ENCODE measurements at regions not wholly inside any gene's neighbourhood (a gene's known extent, or its start where the extent isn't known, plus 50 kb on each side); places are given as distances from the start of the nearest gene placed in this dataset.

- no peak for DNase-seq
These were observed 185.8 kb downstream of the FBXO15 start for GRCh38 chr18:73961804-73962203.

DNA sequence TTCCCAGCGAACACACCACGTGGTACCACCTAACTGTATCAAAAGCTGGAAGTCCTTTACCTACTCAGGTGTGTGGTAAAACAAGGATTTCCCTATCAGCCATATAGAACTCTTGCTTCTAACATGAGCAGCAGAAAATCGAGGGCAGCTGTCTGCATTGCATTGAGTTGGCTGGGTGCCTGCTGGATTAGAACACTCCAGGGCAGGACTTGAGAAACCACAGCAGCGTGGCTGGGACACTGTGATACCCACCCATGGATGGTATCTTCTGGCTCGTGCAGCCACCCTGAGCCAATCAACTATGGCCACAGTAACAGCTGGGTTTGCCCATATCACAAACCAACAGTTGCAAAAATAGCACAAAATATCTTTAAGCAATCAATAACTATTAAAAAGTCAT lies 188.3 kb downstream of the FBXO15 start:
- no peak for DNase-seq

- DNase-seq = no peak
These were observed 193.4 kb downstream of the FBXO15 start for GRCh38 chr18:73954268-73954667.

DNA sequence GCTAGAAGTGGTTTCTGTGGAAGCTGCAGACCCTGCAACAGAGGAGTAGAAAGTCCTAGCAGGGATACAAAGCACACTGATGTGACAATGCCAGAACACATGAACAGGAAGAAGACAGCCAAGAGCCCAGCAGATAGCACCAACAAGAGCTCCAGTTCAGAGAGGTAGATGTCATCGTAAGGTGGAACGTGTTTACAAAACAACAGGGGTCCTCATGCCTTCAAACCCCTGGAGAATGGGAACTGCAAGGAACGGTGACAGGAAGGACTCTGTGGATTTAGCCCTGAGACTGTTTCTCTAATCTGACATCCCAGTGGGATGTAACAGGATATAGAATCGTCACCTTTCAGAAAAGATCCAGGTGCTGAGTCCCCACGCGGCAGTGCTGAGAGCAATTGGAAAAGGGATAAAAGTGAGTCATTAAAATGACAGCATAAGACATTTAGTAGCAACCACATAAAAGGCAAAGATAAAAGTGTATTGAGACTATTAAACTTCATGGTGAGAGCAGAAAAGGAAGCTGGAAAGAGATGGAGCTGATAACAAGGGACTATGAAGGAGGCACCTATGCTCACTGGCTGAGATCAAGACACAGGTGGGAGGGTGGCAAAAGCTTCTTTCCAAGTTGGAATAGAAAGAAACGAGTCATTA lies 195.2 kb downstream of the FBXO15 start:
- DNase-seq = no peak

GRCh38 chr18:73950116-73950700 lies 197.4 kb downstream of the FBXO15 start:
- no peak for DNase-seq

DNA sequence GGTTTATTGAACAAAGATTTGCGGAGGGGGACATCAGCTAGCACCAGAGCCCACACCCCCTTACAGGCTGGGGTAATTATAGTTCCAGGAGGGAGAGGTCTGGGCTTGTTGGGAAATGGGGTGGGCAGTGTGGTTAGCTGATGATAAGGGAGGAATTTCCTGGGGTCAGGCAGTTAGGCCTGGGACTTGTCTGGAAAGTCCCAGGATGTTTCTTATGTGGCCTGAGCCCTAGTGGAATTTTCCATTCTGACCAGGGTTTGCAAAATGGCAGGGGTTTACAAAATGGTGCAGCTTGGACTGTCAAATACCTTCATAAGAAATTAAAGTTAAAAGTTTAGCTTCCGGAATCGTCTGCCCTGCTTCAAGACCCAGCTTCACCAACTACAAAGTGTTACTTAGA lies 199.1 kb downstream of the FBXO15 start:
- DNase-seq = no peak

- DNase-seq = no peak
These were observed 199.6 kb downstream of the FBXO15 start for GRCh38 chr18:73948084-73948483.

GRCh38 chr18:73947180-73947921 lies 200.3 kb downstream of the FBXO15 start:
- DNase-seq = no peak

GRCh38 chr18:73945130-73945792 lies 202.4 kb downstream of the FBXO15 start:
- DNase-seq = no peak

DNA sequence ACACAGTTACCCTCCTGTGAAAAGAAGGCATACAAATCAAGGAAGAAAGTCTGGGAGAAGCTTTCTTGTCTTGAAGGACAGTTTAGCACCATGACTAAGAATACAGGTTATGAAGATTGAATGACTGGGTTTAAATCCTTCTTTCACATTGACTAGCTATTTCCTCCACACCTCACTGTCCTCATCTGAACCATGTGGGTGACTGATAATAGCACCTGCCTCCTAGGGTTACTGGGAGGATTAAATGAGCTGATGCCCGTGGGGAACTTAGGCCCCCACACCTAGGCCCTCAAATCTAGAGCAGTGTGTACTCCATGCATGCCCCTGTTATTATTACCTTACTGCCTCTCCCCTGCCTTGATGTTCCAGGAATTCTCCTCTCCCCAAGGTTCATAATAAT lies 202.9 kb downstream of the FBXO15 start:
- no peak for DNase-seq

DNA sequence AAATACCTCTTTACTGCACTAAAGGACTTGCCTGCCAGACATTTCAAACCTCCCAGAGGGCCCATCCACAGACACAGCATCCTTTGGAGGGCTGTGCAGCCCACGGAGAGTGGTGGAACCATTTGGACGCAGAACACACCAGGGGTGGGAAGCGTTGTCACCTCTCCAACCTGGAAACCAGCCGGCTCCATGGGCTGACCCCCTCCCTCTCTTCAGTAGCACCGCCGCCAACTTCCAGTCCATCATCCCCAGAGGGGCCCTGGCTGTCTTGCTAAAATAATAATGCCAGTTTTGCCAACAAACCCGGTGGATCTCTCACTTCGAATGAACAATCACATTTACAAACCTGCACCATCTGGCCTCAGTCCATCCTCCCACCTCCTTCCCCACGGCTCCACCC lies 203.9 kb downstream of the FBXO15 start:
- DNase-seq = no peak

DNA sequence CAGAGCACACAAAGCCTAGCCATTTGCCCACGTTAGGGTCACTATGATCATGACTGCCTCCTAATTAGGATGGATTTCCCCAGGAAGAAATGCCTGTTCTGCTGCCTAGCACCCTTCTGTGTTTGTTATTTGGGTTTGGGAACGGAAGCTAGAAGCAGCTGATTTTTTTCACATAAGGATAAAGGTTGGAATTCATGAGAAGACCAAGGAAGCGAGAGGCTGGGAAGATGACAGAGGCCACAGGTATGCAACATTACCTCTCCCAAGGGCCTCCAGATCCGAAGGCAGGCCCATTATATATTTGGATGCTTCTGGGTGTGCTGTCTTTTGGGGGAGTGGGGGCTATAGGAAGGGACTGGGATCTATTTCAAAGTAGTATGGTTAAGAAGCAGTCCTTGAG lies 204.7 kb downstream of the FBXO15 start:
- no peak for DNase-seq

GRCh38 chr18:73942081-73942625 lies 205.5 kb downstream of the FBXO15 start:
- no peak for DNase-seq

DNA sequence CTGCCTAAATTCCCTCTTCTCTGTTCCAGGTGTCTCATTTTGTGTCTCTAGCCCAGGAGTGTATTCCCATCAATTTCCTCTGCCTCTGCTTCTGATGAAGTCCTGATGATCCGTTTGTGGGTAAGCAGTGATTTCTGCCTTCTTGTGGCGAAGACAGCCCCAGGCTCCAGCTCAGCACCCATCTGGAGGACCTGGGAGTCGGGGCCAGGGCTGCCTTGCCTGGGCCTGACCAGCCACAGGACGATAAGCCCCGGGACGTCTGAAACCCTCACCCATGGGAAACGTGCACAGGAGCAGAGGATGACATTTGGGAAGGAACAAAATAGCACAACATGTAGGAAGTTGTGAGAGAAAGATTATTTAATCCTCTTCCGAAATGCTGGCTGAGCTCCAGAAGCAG lies 206.9 kb downstream of the FBXO15 start:
- no peak for DNase-seq

- no peak for DNase-seq
These were observed 208.2 kb downstream of the FBXO15 start for GRCh38 chr18:73939391-73939790.

DNA sequence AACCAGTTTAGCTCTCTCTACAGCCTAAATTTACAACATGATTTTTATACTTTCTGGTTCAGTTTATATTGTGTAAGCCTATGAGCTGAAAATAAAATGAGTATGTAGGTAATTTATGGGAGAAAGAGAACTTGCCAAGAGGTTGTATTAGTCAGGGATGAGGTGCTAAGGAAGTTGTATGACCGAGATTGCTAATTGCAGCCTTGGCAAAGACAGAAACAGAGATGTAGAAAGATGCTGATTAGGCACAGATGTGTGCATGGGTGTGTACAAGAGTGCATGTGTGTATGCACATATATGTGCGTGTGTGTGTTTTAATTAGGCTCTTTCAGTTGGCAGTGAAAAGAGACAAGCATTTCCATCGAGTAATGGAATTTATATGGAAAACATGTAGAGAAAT lies 213.9 kb downstream of the FBXO15 start:
- DNase-seq = no peak

DNA sequence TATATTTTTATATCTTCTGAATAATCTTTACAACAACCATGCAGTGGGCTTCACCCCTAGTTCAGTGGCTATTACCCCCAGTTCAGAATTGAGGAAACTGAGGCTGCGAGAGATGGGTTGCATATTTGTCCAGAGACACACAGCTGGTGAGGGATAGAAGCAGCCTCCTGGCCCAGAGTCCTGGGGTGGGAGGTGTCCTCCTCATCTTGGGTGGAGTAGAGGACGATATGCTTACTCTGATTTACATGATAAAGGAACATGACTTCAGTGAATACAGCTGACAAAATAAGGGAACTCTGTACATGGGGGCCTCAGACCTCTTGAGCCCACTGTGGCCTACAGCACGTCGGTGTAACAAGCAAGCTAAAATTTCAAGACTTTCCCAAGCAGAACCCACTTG lies 214.7 kb downstream of the FBXO15 start:
- no peak for DNase-seq

- no peak for DNase-seq
These were observed 220.1 kb downstream of the FBXO15 start for GRCh38 chr18:73927496-73927895.

- DNase-seq = no peak
These were observed 222.8 kb downstream of the FBXO15 start for GRCh38 chr18:73924836-73925235.

DNA sequence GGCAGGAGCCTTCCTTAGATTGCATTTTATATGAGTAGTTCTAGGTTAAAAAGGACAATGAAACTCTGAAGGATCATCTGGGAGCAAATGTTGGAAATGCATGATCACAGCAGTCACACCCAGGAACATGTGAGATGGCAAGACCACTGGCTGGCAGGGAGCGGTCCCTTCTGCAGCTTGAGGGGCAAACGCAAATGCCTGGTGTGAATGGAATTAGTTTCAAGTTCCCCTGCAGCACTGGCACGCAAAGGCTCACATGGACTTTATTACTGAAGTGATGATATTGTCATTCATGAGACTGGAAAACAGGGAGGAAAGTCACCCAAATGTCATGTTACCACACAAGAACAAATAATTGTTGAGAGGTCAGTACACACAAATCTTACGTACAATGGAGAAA lies 223.3 kb downstream of the FBXO15 start:
- no peak for DNase-seq

DNA sequence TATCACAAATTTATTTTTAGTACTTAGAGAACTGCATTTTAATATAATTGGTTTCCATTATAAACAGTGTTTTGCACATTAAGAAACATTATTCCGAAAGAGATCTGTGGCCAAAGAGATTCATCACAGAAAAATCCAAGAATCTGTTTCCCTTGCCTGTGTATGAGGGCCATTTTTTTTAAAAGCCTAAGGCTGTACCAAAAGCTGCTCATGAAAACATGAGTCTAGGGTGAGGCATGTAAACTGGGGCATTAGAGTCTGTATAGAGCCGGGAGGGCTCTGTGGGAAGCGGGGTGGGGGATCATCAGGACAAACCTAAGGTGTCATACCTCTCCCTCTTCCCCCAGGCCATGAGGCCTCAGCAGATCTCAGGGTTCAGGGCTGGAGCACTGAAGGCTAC lies 223.8 kb downstream of the FBXO15 start:
- DNase-seq = no peak

- no peak for DNase-seq
These were observed 227.6 kb downstream of the FBXO15 start for GRCh38 chr18:73920033-73920432.

- no peak for DNase-seq
These were observed 228.8 kb downstream of the FBXO15 start for GRCh38 chr18:73918816-73919215.

- DNase-seq = no peak
These were observed 230.6 kb downstream of the FBXO15 start for GRCh38 chr18:73917046-73917445.

All from CD4-positive, alpha-beta T cell treated with Interleukin-4 for 4 hours (primary cell).